Right atrium auricular region (tissue), 2 donors: ENCODE measurements at regions not wholly inside any gene's neighbourhood (a gene's known extent, or its start where the extent isn't known, plus 50 kb on each side); places are given as distances from the start of the nearest gene placed in this dataset.

Experiments
- DNase-seq: peaks from one replicate; pipeline ENCODE4 v3.0.0-alpha.2; 2019; ENCODE audit warnings: low spot score
- H3K27ac ChIP-seq, 2 donors: fragments of 200-600 bp; sonication (generic); 1 replicate in 1 of 2; 2 replicates in 1 of 2; pipeline ENCODE4 v1.5.1; 2016 to 2019
- H3K27me3 ChIP-seq, 2 donors: fragments of 200-600 bp; sonication (generic); one replicate each; pipeline versions ENCODE4 v1.5.1 to v1.6.0; 2017 to 2019
- H3K36me3 ChIP-seq: fragments of 200-600 bp; sonication (generic); one replicate; pipeline ENCODE4 v1.5.1; 2016
- H3K4me1 ChIP-seq, 2 donors: fragments of 200-600 bp; sonication (generic); one replicate each; pipeline versions ENCODE4 v1.5.1 to v1.6.0; 2017 to 2019
- H3K4me3 ChIP-seq, 2 donors: fragments of 200-600 bp; sonication (generic); 1 replicate in 1 of 2; 2 replicates in 1 of 2; pipeline ENCODE4 v1.5.1; 2017 to 2019; ENCODE audit warnings: mild to moderate bottlenecking in 1 of 2, moderate library complexity in 1 of 2
- H3K9me3 ChIP-seq, 2 donors: fragments of 200-600 bp; sonication (generic); one replicate each; pipeline ENCODE4 v1.5.1; 2019
- CTCF ChIP-seq, 2 donors: fragments of 200-600 bp; sonication (generic); IDR thresholded peaks; one replicate each; pipeline ENCODE4 v1.5.1; 2019; ENCODE audit warnings: antibody characterized with exemption in 2 of 2

- no peak for TF ChIP-seq CTCF (IDR thresholded peaks at IDR 0.05)
- DNase-seq, result no peak
- no peaks in the 10 kb centered on the region for H3K4me1 ChIP-seq
- H3K27me3 ChIP-seq, result no peaks in the 10 kb centered on the region
- H3K36me3 ChIP-seq, result no peaks in the 10 kb centered on the region
- no peak overlapping the region for H3K27ac ChIP-seq
- H3K4me3 ChIP-seq, result no peak overlapping the region
- H3K9me3 ChIP-seq, result no peaks in the 10 kb centered on the region
Measured at GRCh38 chr5:4113905-4114304, 518.3 kb downstream of the IRX1 start.

DNA sequence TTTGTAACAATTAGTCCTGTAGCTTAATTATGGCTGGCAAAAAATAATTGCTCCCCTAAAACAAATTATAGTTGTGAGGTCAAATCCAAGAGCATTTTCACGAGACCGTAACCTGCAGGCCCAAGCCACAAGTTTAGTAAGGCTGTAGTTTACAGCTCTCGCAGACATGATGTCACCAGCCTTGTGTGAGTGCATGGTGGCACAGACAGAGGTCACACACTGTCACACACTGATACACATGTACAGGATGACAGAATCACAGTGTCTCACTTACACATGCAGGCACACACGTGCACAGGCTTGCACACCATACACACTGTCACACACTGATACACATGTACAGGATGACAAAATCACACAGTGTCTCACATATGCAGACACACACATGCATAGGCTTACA is 518.8 kb downstream of the IRX1 start:
- no peak overlapping the region for H3K27ac ChIP-seq
- no peaks in the 10 kb centered on the region for H3K9me3 ChIP-seq
- H3K36me3 ChIP-seq, result no peaks in the 10 kb centered on the region
- H3K27me3 ChIP-seq, result no peaks in the 10 kb centered on the region
- DNase-seq, result no peak
- no peaks in the 10 kb centered on the region for H3K4me1 ChIP-seq
- no peak for TF ChIP-seq CTCF (IDR thresholded peaks at IDR 0.05)
- H3K4me3 ChIP-seq, result no peak overlapping the region

- peaks cover 0 to 4% of the 10 kb centered on the region in 2 donors for H3K9me3 ChIP-seq
- no peak overlapping the region for H3K27ac ChIP-seq
- no peak for DNase-seq
- H3K27me3 ChIP-seq, result no peaks in the 10 kb centered on the region
- no peaks in the 10 kb centered on the region for H3K4me1 ChIP-seq
- no peak overlapping the region for H3K4me3 ChIP-seq
- TF ChIP-seq CTCF (IDR thresholded peaks at IDR 0.05), result no peak
- H3K36me3 ChIP-seq, result no peaks in the 10 kb centered on the region
Measured at GRCh38 chr5:4116834-4117233, 521.2 kb downstream of the IRX1 start.

- no peak for DNase-seq
- Histone ChIP-seq H3K4me3 (no peak overlapping the region), H3K27ac (no peak overlapping the region), H3K9me3 (peaks cover 0 to 4% of the 10 kb centered on the region in 2 donors), H3K36me3 (no peaks in the 10 kb centered on the region), H3K4me1 (no peaks in the 10 kb centered on the region), H3K27me3 (no peaks in the 10 kb centered on the region)
- no peak for TF ChIP-seq CTCF (IDR thresholded peaks at IDR 0.05)
Measured at GRCh38 chr5:4124221-4124970, 528.8 kb downstream of the IRX1 start.

DNA sequence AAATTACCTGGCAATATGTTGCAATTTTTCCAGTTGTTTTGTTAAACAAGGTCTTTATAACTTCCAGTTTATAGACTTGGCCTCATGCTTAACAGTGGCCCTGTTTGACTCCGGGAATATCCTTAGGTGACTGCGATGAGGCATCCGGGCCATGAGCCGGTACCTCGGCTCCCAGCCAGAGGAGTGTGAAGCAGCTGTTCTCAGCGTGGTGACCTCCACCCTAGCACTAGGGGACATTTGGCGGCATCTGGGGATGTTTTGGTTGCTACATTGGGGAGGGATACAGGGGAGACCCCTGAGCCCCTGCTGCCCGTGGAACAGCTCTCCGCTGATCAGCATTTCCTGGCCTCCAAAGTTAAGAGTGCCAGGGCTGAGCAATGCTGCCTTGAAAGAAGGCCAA is 533.4 kb downstream of the IRX1 start:
- Histone ChIP-seq H3K4me1 (no peaks in the 10 kb centered on the region), H3K27ac (no peak overlapping the region), H3K4me3 (no peak overlapping the region), H3K27me3 (no peaks in the 10 kb centered on the region), H3K36me3 (no peaks in the 10 kb centered on the region), H3K9me3 (no peaks in the 10 kb centered on the region)
- TF ChIP-seq CTCF (IDR thresholded peaks at IDR 0.05), result no peak
- no peak for DNase-seq

- Histone ChIP-seq H3K27ac (no peak overlapping the region), H3K36me3 (no peaks in the 10 kb centered on the region), H3K27me3 (no peaks in the 10 kb centered on the region), H3K4me1 (no peaks in the 10 kb centered on the region), H3K9me3 (no peaks in the 10 kb centered on the region), H3K4me3 (no peak overlapping the region)
- TF ChIP-seq CTCF (IDR thresholded peaks at IDR 0.05), result no peak
- DNase-seq, result no peak
Measured at GRCh38 chr5:4129523-4129922, 533.9 kb downstream of the IRX1 start.
